ENCODE measurements at regions not wholly inside any gene's neighbourhood (a gene's known extent, or its start where the extent isn't known, plus 50 kb on each side); places are given as distances from the start of the nearest gene placed in this dataset.
"Not testable (repeated sequence)": the region's sequence is repeated elsewhere in the genome, so short reads cannot be mapped to it uniquely, and the experiment has no call there.

DNA sequence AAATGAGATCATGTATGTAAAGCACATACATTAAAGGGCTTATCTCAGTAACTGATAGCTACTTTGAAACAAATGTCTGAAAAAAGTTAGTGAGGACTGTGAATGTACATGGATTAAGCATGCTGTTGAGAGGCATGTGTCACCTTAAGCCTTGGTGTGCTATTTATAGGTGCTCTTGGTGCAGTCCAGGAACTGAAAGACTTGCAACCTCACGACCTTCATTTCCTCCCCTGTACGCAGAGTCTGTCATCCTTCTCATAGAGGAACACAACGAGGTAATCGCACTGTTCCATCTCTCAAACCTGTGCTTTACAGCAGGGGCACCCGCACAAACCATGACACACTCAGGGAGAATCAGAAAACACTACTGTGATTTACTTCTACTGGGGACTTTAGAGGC lies 65.6 kb downstream of the UFM1 start:
- DNase-seq: no peak

DNA sequence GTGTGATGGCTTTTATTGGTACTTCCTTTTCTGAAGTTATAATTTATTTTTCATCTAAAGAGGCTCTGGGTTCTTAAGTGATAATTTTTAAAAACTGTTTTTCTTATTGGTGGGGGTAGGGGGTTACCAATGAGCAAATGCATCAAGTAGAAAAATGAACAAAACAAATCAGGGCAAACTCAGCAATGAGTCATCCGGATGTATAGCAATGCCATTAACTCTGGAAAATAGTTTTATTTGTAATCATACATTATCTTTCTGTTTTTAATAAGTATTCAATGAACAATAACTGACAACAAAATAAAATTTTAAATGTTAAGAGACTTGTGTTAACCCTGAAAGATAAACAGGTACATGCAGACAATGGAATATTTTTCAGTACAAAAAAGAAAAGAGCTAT lies 67.6 kb downstream of the UFM1 start:
- no peak for DNase-seq

GRCh38 chr13:38417727-38418126 lies 68.1 kb downstream of the UFM1 start:
- no peak for DNase-seq

DNA sequence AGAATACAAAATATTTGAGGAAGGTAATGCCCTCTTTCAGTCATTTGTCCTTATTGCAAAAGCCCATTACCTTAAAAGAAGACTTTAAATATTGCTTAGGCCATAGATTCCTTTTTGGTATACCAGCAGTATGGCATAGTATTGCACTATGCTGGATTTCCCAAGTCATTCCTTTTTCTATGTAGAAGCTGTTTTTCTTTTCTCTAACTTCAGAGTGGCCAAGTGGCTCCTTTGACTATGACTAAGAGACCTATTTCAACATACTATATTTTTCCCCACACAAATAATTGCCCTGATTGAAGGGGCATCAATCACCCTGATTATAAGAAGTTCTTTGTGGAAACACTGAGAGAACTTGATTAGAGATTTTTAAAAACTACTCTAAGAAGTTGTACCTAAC lies 68.6 kb downstream of the UFM1 start:
- DNase-seq: no peak

DNA sequence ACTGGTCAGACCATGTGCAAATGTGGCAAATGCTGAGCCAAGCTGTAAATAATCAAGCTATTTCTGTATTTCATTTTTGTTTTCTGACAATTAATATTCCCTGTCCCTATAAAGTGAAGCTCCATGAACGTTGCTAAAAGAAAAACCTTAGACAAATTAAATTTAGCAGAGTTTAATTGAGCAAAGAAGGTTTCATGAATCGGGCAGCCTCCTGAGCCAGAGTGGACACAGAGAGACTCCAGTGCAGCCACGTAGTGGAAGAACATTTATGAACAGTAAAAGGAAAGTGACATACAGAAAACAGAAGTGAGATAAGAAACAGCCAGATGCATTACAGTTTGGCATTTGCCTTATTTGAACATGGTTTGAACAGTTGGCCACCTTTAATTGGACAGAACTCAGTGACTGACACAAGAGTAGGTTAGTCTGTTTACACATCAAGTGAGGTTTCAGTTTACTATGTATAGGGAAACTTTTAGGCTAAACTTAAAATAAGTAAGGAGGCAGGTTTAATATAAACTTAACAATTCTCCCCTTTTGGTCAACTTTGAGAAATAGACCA lies 69.7 kb downstream of the UFM1 start:
- no peak for DNase-seq

- no peak for DNase-seq
Observed at GRCh38 chr13:38421590-38422560, 72.2 kb downstream of the UFM1 start.

DNA sequence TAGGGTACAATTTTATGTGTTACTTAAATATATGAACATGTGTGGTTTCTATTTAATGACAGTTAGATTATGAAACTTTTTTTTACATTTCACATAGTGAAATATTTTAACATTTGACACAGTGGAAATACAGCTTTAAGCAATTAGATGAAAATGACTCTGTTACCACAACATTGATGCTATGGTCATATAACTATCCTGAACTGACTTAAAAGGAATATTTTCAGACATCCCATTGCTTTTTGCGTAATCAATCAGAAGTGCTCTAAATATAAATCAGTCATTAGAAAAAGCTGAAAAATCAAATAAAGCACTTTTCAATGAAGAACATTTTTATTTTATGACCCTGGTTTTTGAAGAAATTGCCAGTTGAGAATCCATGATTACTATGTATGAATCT lies 80.3 kb downstream of the UFM1 start:
- DNase-seq: no peak

DNA sequence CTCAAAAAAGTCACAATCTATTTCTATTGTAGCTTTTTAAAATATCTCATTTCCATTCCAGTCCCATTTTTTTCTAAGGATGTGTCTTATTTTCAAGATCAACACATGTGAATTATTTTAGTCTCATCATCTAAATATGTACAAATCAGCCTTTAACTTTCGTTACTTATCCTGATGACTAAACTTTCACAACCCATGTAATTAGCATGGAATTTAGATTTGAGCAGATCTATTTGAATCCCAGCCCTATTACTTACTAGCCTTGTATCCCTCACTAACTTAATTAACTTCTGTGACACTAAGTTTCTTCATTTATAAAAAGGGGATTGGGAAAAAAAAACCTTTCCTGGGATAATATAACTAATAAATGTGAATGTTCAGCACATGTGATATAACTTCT lies 81.1 kb downstream of the UFM1 start:
- DNase-seq: no peak

DNA sequence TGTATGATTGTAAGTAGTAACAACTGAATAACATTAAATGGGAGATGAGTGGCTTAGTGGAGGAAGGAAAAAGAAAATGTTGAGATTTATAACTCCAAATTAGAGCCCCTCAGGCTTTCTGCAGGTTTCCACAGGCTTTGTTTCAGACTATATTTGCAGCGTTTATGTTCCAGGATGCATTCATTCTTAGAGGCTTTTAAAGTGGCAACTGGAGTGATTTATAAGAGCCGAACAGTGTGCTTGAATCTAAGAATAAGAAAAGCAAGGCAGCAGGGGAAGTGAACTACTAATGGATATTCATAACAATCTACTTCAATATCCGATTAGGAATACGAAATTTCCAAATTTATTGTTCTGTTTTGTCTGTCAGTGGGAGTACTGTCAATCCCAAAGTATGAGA lies 91.0 kb downstream of the UFM1 start:
- DNase-seq: no peak

DNA sequence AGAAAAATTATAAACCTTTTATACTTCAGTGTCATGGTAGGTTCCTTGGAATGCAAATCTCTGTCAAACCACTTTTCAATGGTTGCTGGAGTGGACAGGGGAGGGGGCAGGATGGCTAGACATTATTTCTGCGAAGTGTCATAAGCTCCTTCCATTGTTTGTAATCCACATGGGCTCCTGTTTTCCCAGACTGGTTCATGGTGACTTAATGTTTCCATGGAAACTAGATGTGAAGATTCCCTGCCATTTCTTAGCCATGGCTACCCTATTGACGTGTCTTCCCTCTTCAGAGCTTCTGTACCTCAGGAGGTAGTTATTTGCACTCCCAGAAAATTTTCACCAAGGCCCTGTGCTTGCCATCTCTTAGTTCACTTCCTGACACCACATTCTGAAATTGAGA lies 95.3 kb downstream of the UFM1 start:
- DNase-seq: no peak

DNA sequence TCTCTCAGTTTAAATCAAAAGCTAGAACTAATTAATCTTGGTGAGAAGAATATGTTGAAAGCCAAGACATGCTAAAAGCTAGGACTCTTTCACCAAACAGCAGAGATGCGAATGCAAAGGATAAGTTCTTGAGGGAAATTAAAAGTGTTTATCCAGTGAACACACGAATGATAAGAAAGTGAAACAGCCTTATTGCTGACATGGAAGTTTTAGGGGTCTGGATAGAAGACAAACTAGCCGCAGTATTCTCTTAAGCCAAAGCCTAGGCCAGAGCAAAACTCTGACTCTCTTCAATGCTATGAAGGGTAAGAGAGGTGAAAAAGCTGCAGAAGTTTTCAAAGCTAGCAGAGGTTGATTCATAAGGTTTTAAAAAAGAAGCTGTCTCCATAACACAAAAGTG lies 103.0 kb downstream of the UFM1 start:
- no peak for DNase-seq

DNA sequence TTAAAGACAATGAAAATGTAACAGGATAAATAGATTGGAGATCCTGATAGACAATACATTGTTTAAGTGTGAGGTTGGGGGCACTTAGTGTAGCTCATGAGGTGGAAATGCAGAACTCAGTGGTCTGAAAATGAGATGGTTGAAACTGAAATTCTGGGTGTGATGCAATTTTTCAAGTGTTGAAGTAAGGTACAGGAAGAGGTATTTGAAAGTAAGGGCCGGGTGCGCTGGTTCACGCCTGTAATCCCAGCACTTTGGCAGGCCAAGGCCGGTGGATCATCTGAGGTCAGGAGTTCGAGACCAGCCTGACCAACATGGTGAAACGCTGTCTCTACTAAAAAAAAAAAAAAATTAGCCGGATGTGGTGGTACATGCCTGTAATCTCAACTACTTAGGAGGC lies 113.0 kb downstream of the UFM1 start:
- no peak for DNase-seq

DNA sequence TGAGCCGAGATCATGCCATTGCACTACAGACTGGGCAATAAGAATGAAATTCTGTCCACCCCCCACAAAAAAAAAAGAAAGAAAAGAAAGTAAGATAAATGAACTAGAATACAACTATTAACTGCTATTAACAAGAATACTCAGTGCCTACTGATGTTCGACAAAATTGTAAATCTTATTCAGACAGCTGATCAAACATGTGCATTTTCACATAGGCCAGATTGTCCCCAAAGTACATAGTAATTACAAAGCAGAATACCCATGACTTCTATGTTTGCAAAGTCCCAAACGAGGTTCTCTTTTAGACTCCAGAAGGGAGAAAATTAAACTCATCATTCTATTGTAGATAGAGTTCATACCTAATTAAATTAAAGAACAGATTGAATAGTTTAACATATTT lies 113.4 kb downstream of the UFM1 start:
- no peak for DNase-seq

DNA sequence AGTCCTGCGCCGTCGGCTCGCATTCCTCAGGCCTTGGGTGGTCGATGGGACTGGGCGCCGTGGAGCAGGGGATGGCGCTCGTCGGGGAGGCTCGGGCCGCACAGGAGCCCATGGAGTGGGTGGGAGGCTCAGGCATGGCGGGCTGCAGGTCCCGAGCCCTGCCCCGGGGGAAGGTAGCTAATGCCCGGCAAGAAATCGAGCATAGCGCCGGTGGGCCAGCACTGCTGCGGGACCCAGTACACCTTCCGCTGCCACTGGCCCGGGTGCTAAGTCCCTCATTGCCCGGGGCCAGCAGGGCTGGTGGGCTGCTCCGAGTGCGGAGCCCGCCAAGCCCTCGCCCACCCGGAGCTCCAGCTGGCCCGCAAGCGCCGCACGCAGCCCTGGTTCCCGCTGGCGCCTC lies 122.8 kb downstream of the UFM1 start:
- not testable (repeated sequence) for DNase-seq

DNA sequence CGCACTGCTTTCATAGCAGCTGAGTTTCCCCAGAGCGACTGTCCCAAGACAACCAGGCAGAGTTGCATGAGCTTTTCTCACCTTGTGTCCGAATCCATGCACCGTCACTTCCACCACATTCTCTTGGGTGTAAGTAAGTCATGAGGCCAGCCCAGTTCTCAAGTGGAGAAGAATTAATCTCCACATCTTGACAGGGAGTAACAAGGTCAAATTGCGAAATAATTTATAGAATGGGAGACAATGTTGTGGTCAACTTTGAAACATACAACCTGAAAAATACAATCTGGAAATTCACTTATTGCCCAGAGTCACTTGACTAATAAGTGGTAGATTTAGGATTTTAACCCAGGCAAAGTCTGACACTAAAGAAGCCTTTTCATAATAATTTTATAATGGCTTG lies 123.7 kb downstream of the UFM1 start:
- DNase-seq: no peak

- no peak for DNase-seq
Observed at GRCh38 chr13:38477676-38478075, 128.0 kb downstream of the UFM1 start.

DNA sequence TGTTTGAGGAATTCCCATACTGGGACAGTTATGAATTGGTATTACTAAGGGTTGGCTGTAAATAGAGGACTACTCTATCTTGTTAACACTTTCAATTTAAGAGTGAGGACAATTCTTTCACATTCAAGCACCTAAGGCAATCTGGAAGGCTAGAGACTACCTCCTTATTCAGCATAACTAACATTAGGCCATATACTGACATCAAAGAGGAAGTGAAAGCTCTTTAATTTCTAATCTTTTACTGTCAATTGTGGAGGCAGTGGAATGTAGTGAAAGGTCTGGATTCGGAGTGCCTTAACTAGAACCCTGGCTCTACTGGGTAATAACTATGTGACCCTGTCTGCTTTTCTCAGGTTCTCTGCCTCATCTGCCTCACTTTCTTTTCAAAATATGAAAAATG lies 134.0 kb downstream of the UFM1 start:
- no peak for DNase-seq

DNA sequence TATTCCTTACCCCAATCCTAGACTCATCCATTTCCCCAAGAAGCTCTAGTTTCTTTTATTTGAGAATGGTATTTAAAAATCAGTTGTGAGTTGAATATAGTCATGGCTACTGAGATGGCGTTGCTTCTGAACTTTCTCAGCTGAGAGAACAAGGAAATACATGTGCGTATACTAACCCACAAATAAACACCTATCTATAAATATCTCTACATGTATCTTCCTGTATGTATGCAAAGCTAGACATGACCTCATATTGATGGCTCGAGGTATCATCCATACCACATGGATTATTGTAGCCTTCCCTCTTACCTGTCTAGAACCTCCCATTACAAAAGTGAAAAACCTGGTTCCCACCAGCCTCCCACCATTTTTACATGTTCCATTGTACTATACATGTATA lies 141.0 kb downstream of the UFM1 start:
- no peak for DNase-seq

DNA sequence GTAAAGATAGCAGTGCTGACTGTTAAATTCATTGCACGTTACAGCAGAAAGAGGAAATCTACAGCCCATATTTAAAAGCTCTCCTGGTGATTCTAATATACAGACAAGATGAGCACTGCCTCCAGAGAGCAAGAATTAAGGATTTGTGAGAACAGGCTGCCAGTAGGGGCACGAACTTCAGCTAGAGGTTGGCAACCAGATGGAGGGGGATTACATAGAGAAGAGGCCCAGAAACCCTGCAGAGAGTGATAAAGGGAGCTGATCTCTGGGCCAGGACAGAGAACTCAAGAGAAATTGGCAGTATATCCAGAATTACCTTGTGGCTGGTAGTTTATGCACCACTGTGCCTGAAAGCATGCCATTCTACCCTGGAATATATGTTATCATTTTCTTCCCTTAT lies 144.8 kb downstream of the UFM1 start:
- DNase-seq: no peak

DNA sequence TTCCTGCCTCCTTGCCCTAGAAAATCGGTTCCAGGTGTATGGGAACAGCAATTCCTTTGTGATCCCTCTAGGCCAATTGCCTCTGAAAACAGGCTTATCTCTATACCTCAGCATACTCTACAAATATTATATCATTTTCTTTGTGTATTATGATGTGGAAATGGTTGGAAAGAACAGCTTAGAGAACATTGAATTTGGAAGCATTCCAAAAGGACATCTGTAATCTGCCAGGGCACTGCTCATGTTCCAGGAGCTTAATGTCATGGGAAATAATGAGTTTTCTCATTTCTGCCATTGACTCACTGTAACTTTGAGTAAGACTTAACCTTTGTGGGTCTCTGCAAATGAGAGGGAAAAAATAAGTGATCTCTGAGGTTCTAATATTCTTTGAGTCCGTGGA lies 147.3 kb downstream of the UFM1 start:
- DNase-seq: peak; percentile 21 to 40

DNA sequence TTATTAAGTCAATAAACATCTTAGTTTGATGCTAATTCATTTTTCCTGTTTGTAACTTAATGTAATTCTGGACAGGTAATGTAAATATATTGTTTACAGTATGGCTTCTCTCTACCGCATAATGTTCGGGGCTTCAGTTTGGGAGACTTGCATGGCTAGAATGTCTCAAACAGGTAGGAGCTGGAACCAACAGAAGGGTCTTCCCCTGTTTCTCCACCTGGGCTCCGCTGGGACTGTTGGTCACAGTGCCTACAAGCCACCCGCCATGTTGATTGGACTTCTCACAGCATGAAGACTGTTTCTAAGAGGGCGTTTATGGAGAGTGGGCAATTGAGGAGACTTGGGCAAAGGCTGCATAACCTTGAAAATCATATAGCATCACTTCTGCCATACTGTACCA lies 148.6 kb downstream of the UFM1 start:
- DNase-seq: no peak

DNA sequence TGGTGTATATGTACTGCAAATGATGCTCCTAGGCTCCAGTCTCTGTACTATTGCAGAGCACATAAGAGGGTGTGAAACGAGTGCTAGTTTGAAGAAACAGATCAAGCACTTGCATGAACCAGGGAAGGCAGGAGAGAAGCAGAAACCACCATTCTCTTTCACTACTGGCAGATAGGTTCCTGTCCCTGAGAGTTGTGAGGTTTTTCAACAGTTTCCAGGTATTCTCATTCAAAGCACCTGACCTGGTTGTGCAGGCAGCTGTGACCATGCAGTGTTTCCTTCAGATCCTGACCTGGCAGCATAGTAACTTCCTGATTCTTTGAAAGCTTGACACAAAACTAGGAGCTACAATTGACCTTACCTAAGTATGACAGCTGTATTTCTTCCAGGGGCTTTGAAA lies 164.9 kb downstream of the UFM1 start:
- no peak for DNase-seq

- no peak for DNase-seq
Observed at GRCh38 chr13:38518328-38518727, 168.5 kb upstream of the FREM2 start.

Data from right lung (tissue), 2 donors.